Thyroid gland (tissue), 4 donors: ENCODE measurements at regions not wholly inside any gene's neighbourhood (a gene's known extent, or its start where the extent isn't known, plus 50 kb on each side); places are given as distances from the start of the nearest gene placed in this dataset.

Source experiments
- POLR2A ChIP-seq, 2 donors: fragments of 450-650 bp; IDR thresholded peaks; one replicate each; pipeline ENCODE4 v1.6.1; 2017; ENCODE audit warnings: antibody characterized with exemption in 2 of 2, mild to moderate bottlenecking in 2 of 2, moderate library complexity in 1 of 2
- TF ChIP-seq, protein P1 (sequence below), 6 experiments: fragments of 200-600 bp in 3 of 6; fragments of 450-650 bp in 3 of 6; sonication (generic) in 3 of 6; IDR thresholded peaks; one replicate each; pipeline ENCODE4 v1.5.1; 2016 to 2019; ENCODE audit warnings: antibody characterized with exemption in 6 of 6, mild to moderate bottlenecking in 2 of 6, inconsistent platforms in 1 of 6, moderate library complexity in 1 of 6

DNA sequence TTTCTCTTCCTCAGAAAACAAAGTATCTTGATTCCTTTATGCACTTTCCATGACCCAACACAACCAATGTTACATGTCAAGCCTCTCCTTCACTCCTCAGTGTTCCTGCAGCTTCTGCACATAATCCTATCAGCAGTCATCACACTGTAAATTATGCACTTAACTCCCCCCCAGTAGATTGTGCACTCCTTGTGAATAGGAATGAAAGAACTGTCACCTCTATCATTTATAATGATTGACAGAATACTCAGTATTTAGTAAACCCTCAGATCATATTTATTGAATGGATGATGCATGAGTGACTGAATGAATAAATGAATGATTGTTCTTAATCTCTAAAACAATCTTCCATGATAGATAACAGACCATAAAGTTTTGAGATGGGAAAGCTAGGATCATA, 253.3 kb downstream of the HS3ST1 start:
- TF ChIP-seq, protein P1, sequence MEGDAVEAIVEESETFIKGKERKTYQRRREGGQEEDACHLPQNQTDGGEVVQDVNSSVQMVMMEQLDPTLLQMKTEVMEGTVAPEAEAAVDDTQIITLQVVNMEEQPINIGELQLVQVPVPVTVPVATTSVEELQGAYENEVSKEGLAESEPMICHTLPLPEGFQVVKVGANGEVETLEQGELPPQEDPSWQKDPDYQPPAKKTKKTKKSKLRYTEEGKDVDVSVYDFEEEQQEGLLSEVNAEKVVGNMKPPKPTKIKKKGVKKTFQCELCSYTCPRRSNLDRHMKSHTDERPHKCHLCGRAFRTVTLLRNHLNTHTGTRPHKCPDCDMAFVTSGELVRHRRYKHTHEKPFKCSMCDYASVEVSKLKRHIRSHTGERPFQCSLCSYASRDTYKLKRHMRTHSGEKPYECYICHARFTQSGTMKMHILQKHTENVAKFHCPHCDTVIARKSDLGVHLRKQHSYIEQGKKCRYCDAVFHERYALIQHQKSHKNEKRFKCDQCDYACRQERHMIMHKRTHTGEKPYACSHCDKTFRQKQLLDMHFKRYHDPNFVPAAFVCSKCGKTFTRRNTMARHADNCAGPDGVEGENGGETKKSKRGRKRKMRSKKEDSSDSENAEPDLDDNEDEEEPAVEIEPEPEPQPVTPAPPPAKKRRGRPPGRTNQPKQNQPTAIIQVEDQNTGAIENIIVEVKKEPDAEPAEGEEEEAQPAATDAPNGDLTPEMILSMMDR (IDR thresholded peaks at IDR 0.05), result no peak
- TF ChIP-seq POLR2A (IDR thresholded peaks at IDR 0.05), result no peak
